ENCODE measurements at regions not wholly inside any gene's neighbourhood (a gene's known extent, or its start where the extent isn't known, plus 50 kb on each side); places are given as distances from the start of the nearest gene placed in this dataset.
"Not testable (repeated sequence)": the region's sequence is repeated elsewhere in the genome, so short reads cannot be mapped to it uniquely, and the experiment has no call there.

DNA sequence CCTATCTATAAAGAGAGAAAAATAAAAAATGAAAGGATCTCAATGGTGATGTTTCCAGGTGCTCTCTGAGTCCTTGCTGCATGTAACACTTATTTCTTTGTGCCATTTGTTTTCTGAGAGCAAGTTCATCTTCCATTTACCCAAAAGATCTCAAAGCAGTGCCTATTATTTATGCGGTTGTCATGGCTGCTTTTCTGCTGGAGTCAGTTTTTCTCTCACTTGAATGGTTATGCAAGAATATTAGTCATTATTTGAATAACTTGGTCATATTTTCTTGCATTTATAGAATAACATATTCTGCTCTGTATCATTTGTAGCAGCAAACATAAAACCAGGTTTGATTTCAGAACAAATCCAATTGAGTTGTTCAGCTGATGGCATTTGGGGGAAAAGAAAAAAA is 141.8 kb upstream of the G2E3 start:
- DNase-seq (ENCODE audit: low read depth in 2 of 2, low spot score in 1 of 2): no peak

DNA sequence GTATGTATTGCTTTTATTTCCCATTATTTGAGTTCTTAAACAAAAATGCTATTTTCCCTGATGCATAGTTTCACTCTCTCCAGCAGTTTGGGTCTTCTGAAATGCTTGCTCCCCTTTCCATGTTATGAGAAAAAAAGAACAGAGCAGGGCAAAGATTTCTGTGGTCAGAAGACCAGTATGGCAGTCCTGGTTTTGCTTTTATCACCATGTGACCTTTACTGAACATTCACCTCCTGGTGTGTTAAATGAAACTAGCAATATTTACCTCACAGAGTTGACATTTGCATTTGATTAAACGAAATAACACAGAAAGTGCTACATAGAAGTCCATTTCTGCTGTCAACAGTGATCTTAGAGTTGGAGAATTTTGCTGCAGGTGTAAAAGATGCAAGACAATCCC is 141.0 kb upstream of the G2E3 start:
- no peak for DNase-seq (ENCODE audit: low read depth in 2 of 2, low spot score in 1 of 2)

DNA sequence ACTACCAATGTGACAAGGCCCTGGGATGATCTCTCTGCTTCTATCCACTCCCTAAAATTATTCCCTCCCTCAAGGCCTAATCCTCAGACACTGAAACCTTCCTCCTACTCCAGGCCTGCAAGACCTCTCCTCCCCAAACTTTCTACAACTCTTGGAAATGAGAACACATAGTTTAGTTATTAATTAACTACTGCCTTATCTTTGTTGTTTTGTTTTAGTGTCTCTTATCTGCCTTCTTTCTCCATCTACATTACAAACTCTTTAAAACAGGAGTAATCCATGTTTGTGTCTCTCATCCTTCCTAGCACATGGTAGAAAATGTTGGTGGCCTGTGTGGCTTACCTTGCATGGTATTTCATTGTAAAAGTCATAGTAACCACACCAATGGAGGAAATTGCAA is 139.9 kb upstream of the G2E3 start:
- DNase-seq (ENCODE audit: low read depth in 2 of 2, low spot score in 1 of 2): no peak

DNA sequence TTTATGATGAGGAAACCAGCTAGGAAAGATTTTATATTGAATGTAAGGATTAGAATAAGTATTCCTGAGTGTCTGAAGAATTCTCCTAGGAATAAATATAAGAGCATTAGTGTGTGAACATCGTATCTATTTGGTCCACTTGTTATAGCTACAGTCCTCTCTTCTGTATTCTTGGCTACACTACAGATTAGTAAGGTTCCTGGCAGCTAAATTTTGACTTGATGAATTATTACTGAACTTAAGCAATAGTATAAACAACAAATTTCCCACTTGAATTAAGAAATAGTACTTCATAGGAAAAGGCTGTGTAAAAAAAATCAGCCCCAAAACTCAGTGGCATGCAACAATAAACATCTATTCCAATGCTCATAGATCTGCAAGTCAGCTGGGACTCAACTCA is 138.4 kb upstream of the G2E3 start:
- DNase-seq (ENCODE audit: low read depth in 2 of 2, low spot score in 1 of 2): no peak

DNA sequence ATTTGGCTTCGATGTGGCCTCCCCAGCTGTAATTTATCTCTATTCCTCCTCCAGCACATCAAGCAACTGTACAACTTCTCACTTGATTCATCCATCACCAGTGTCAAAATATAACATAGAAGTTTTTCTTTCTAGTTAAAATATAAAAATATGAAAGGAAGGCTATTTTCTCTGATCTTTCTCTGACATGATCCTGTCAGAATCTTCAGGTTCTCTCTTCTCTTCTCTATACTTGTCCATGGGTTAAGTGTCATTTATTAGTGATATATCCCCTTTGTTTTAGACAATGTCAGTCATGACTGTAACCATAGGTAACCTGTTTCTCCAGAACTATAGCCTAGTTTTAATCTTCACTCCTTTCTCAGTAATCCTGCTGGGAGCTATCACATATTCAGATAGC is 132.5 kb upstream of the G2E3 start:
- no peak for DNase-seq (ENCODE audit: low read depth in 2 of 2, low spot score in 1 of 2)

DNA sequence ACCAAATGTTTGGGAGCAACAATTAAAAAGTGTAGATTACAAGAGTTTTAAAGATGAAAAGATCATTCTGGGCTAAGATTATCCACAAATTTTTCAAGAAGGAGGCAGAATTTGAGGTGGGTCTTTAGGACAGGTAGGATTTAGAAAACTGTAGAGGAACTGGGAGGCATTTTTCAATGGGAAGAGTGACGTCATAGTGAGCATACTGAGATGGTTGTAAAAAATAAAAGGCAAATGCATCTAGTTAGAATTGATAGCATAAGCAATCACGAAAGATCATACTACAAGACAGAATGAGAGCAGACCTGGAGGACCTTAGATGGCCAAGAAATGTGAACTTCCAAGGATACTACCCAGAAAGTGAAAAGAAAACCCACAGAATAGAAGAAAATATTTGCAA is 131.6 kb upstream of the G2E3 start:
- no peak for DNase-seq (ENCODE audit: low read depth in 2 of 2, low spot score in 1 of 2)

DNA sequence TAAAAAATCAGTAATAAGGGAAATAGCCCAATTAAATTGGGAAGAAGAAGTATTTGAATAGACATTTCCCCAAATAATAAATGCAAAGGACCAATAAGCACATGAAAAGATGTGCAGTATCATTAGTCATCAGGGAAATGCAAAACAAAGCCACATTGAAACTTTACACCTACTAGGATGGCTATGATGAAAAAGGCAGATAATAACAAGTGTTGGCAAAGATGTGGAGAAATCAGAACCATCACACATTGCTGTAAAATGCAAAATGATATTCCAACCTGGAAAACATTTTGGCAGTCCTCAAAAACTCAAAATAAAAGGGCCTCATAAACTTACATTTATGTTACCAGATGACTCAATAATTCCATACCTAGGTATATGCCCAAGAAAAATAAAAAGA is 131.1 kb upstream of the G2E3 start:
- DNase-seq (ENCODE audit: low read depth in 2 of 2, low spot score in 1 of 2): no peak

DNA sequence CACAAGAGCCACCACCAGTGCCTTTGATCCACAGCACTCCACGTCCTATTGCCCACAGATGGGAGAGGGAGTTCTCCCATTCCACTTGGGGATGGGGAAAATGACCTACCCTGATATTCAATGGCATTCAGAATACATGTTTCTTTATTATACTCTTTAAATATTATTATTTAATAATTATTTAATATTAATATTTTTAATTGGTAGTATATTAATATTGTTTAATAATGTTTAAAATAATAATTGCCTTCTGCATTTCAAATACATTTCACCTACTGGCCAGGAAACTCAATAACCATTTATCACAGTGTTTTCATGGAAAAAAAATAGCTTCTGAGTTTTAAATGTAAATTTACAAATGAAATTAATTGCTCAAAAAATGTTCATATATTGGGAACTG is 127.4 kb upstream of the G2E3 start:
- no peak for DNase-seq (ENCODE audit: low read depth in 2 of 2, low spot score in 1 of 2)

DNA sequence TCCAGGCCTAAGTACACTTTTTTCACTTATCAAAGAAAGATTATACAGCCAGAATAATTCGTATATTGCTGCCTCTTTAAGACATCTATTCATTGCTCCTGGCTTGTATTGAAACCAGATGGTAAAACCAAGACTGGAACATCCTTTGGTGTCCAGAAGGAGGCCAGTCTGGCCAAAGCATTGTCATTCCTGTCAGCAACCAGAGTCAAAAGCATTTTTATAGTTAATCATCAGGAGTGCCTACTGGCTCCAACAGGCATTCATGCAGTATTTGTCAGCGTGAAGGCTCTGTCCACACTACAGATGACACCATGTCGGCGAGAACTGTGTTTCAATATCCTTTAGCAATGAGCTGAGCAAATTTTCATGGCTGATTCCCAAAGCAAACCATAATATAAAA is 118.0 kb upstream of the G2E3 start:
- no peak for DNase-seq (ENCODE audit: low read depth in 2 of 2, low spot score in 1 of 2)

DNA sequence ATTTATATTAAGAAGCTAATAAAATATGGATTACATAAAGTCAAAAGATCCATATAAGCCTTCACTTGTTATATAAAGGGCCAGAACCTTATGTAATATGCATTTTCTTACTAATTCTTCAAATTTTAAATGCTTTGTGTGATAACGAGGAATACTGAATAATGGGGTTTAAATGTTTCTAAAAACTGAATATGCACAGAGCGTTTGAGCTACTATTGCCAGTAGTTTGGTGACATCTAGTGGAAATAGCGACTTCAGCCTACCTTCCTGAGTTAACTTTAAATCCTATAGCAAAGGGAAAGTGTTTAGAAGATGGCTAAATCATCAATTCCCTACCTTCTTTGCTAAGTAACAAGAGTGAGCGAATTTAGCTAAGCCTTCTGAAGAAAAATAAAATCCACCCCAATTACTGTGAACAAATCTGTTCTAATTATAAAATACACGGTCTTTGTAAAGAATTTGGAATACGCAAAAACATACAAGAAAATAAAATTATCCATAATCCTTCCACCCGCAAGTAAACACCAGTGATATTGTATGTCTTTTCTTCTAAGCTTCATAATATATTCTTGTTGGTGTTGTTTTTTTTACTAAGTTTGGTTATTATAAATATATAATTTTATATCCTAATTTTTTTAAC is 115.5 kb upstream of the G2E3 start:
- DNase-seq (ENCODE audit: low read depth in 2 of 2, low spot score in 1 of 2): no peak

DNA sequence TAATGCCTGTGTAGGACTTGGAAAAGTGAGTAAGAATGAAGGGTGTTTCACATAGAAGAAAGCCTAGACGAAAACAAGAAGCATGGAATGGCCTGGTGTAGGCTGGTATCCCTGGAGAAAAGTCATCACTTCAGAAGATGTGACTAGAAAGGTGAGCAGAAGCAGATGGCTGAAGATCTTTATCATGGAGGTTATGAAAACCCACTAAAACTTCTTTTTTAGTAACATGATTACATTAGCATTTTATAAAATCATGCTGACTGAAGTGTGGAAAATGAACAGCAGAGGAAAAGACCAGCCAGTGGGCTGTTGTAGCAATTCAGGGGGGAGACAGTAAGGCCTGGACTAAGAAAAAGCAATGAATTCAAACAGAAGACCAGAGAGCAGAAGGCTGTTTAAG is 114.5 kb upstream of the G2E3 start:
- DNase-seq (ENCODE audit: low read depth in 2 of 2, low spot score in 1 of 2): no peak

DNA sequence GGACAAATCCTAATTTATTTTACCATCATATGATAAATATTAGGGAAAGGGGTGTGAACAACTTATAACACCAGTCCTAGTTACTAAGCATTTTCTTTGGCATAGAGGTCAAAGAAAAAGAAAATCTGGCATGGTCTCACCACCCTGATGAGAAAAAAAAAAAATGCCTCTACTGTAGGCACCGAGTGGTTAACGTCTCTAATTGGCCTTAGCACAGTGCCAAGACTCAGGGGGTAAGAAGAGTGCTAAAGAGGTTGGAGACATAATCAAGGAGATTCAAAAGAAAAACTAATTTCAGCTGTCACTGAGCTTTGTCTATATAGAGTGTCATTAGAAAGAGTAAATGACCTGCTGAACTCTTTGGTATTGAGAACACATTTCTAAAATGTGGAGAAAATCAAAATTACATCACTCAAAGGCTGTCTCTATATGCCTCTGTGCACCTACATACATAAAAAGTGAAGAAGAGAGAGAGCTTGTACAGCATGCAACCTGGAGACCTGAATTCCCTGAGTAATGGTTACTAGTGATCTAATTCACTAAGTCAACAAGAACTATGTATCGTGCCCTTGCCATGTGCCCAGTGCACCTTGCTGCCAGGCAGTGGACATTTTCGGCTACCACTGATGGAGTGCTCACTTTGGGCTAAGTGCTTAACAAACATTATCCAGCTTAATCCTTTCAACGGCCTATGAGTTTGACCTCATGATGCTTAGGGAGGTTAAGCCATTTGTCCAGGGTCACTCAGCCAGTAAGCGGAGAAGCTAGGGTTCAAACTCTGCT is 113.8 kb upstream of the G2E3 start:
- no peak for DNase-seq (ENCODE audit: low read depth in 2 of 2, low spot score in 1 of 2)

DNA sequence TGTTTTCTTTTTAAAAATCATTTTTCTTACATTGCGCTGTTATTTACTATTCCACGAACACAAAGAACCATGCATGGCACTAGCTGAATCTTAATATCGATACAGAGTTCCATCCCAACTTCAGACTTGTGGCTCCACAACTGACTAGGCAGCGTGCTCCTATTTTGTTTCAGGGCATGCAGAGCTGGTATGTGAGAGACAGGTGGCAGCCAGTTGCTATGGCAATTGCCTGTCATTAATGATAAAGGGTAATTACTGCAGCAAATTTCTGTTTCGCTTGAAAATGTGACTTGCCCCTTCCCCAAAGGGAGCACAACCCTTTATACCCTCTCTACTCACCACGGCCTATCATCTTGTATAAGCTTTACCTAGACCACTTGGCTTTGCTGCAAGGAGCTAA is 113.1 kb upstream of the G2E3 start:
- no peak for DNase-seq (ENCODE audit: low read depth in 2 of 2, low spot score in 1 of 2)

DNA sequence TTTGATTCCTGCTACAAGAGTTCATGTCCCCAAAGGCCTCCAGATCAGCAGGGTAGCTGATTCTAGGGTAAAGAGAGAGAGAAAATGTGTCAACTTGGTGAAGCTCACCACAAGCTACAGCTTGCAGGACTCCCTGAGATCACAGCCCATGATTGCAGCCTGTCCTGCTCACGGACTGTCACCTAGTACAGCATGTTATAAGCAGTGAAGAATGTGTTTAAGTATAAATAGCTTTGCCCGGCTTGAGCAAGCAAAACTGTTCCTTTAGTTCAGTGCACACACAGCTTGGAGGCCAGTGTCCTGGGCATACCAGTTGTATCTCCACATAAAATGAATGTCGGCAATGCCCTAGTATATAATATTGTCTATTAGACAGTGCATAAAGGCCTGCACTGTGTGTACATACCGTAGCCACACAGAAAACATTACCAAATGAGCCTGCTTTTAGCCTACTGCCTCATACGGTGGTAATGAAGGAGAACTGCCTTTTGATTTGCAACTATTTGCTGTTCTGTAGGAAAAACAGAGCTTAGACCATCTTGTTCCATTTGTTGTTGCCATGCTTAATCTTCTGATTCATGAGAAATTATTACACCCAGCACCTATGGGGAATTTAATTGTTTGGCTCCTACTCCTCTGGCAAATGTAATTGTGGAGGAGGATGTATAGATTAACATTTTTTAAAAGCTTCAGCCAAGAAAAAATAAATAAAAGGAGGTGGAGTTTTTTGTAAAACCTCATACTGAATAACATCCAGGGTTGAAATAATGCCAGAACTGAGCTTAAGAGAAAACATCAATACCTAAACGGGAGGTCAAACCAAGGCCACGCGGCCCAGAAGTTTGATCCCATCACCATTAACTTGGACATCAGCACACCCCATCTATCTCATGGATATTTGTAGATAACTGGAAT is 108.1 kb upstream of the G2E3 start:
- no peak for DNase-seq (ENCODE audit: low read depth in 2 of 2, low spot score in 1 of 2)

DNA sequence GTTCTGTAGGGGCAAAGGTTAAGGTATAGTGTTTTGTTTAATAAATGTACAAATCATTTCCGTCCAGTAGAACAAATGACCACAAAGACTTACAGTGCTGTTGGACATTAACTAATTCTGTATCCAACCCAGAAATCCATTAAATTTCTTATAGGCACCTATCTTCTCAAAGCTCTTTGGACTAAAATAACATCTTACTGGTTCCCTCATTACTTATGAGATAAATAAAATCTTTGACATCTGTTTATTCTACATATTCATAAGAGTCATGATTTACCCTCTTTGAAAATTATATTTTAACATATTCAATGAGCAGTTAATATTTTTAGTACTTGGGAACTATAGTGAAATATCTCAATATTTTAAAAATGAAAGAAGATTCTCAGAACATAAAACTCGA is 102.7 kb upstream of the G2E3 start:
- no peak for DNase-seq (ENCODE audit: low read depth in 2 of 2, low spot score in 1 of 2)

DNA sequence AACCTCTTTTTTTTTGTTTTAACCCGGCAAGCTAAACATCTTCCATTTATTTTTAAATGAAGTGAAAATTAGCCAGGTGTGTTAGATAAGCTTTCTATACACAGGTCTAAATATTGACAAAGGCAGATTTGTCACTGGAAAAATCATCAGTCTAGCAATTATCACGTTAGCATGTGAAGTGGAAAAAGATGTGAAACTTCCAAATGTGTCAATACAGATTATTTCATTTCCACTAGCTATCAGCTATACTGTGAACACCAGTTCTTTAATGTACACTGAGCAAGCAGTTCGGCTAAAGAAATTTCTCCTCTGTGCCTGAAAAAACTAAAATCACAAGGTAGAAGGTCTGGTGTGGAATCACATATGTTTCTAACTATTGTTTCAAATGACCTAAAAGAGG is 96.6 kb upstream of the G2E3 start:
- DNase-seq (ENCODE audit: low read depth in 2 of 2, low spot score in 1 of 2): no peak

DNA sequence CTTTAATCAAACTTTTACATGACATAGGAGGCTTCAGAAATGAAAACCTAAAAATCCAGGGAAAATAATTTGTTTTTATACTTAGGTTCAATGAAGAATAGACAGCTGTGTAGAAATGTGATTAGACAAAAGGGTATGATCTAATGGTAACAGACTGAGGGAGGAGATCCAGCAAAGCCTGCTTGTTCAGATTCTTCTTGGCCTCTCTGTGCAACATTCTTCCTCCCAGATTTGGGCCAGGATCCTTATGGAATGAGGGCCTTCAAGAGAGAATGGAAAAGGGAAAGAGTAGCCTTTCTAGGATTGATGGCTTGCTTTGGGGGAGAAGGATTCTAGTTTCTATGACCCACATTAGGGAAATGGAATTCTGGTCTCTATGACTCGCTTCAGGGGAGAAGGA is 94.5 kb upstream of the G2E3 start:
- no peak for DNase-seq (ENCODE audit: low read depth in 2 of 2, low spot score in 1 of 2)

DNA sequence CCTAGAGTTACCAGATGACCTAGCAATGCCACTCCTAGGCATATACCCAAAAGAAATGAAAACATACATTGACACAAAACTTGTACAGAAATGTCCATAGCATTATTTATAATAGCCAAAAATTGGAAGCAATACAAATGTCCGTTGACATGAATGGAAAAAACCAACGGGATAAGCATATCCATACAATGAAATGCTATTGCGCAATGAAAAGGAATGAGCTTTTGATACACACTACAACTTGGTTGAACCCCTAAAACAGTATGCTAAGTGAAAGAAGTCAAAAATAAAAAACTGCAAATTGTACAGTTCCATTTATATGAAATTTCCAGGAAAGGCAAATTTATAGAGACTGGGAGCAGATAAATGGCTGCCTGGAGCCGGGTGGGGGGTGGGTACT is 90.6 kb upstream of the G2E3 start:
- DNase-seq (ENCODE audit: low read depth in 2 of 2, low spot score in 1 of 2): no peak

DNA sequence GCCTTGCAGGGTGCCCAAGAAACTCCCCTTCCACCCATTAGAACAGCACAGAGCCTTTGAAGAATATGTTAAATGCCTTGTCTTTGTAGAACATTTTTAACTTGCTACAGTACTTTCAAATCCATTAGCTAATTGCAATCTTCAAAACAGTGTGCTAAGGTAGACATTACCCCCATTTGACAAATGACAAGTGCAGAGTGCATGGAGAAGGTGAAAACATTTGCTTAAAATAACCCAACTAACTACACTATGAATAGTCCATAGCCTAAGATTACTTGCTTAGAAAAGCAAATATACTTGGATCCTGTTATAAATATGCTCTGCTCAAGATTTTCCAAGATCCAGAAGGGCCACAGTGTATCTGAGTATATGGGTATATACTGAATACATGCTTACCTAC is 87.0 kb upstream of the G2E3 start:
- no peak for DNase-seq (ENCODE audit: low read depth in 2 of 2, low spot score in 1 of 2)

DNA sequence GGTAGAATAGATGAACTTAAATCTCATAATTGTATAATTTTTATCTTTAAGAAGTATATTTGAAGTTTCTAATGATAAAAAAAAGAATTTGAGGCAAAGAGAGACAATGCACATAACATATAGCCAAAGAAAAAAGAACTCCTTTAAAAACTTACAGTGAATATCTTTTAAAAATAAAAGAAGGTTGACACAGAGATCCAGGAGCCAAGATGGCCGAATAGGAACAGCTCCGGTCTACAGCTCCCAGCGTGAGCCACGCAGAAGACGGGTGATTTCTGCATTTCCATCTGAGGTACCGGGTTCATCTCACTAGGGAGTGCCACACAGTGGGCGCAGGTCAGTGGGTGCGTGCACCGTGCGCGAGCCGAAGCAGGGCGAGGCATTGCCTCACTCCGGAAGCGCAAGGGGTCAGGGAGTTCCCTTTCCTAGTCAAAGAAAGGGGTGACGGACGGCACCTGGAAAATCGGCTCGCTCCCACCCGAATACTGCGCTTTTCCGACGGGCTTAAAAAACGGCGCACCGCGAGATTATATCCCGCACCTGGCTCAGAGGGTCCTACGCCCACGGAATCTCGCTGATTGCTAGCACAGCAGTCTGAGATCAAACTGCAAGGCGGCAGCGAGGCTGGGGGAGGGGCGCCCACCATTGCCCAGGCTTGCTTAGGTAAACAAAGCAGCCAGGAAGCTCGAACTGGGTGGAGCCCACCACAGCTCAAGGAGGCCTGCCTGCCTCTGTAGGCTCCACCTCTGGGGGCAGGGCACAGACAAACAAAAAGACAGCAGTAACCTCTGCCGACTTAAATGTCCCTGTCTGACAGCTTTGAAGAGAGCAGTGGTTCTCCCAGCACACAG is 84.9 kb upstream of the G2E3 start:
- not testable (repeated sequence) for DNase-seq (ENCODE audit: low read depth in 2 of 2, low spot score in 1 of 2)

DNA sequence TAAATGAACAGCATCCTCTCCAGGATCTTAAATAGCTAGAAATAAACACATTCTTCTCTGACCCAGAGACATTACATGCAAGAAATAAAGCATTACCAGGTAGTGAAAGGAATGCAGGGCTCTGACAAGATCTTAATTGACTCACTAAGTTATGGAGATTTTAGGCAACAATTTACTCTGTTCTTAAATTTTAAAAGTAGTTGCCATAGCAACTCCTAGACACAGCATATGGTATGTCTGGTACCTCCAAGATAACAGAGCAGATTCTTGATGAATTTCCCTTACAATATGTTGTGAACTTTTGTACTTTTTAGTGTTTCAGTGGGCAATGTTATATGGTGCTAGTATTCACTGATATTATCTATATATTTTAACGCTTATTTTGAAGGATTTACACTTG is 76.7 kb upstream of the G2E3 start:
- DNase-seq (ENCODE audit: low read depth in 2 of 2, low spot score in 1 of 2): no peak

All from stimulated activated CD8-positive, alpha-beta memory T cell treated with anti-CD3 and anti-CD28 coated beads, Interleukin-4, amount 100 ng/mL, for 4 hours (primary cell).